ENCODE measurements at regions not wholly inside any gene's neighbourhood (a gene's known extent, or its start where the extent isn't known, plus 50 kb on each side); places are given as distances from the start of the nearest gene placed in this dataset.

- POLR2A ChIA-PET: no interaction called here
- dilution Hi-C loops (cut with MboI; ENCODE audit: extremely low pct_ligation_motif_present, low sequenced_read_pairs): no loop called here
Observed at GRCh38 chr14:101123618-101124510, 220.3 kb upstream of the RTL1 start.

More at GRCh38 chr14:101123618-101124510, 220.3 kb upstream of the RTL1 start:
- Histone ChIP-seq H3K27ac (ENCODE audit: insufficient read depth, low read depth, low read length) (no peak overlapping the region), H3K4me1 (ENCODE audit: control insufficient read depth, extremely low read depth, insufficient read depth, low read length) (peaks cover 8% of the 10 kb centered on the region), H3K4me2 (ENCODE audit: insufficient read depth, low read length) (no peak overlapping the region), H3K79me2 (ENCODE audit: control insufficient read depth, insufficient read depth, low read length) (no peaks in the 10 kb centered on the region), H3K4me3 (replicated peaks in 1 of 3; ENCODE audit: insufficient read depth in 1 of 3, low read depth in 1 of 3, low read length in 3 of 3) (no peak overlapping the region), H3K9ac (replicated peaks; ENCODE audit: extremely low read depth, insufficient read depth, low read length) (no peak overlapping the region), H4K20me1 (replicated peaks; ENCODE audit: control insufficient read depth, extremely low read depth, insufficient read depth, low read length) (no peaks in the 10 kb centered on the region), H3K9me3 (replicated peaks; ENCODE audit: control insufficient read depth, insufficient read depth, low read length) (no peaks in the 10 kb centered on the region), H3K36me3 (ENCODE audit: control insufficient read depth in 2 of 2, extremely low read depth in 1 of 2, insufficient read depth in 2 of 2, low read length in 2 of 2) (no peaks in the 10 kb centered on the region), H3K9me1 (replicated peaks; ENCODE audit: control insufficient read depth, extremely low read depth, insufficient read depth, low read length) (no peaks in the 10 kb centered on the region), H3K27me3 (ENCODE audit: control insufficient read depth in 2 of 2, insufficient read depth in 2 of 2, low read length in 2 of 2) (peaks cover 4 to 5% of the 10 kb centered on the region in 2 experiments), H2AFZ (ENCODE audit: low read depth, low read length) (no peak overlapping the region)
- CTCF ChIA-PET: interaction anchor here (0.8 to 0.9 kb wide), 2 partner anchors 10 to 111 kb away, joined by 3 read pairs; no protein-coding TSS in a partner anchor
- TF ChIP-seq FOS (IDR thresholded peaks at IDR 0.05; ENCODE audit: borderline replicate concordance, insufficient read depth, low read length) (no peak), CTCF (IDR thresholded peaks at IDR 0.05; ENCODE audit: extremely low read depth in 1 of 2, insufficient read depth in 1 of 2, low read depth in 1 of 2, low read length in 2 of 2) (no peak), EZH2 (IDR thresholded peaks at IDR 0.05; ENCODE audit: borderline replicate concordance, low read depth, low read length, severe bottlenecking) (no peak), MYC (IDR thresholded peaks at IDR 0.05; ENCODE audit: low read depth, low read length) (no peak), POLR2AphosphoS5 (IDR thresholded peaks at IDR 0.05; ENCODE audit: insufficient read depth, low read depth, low read length) (no peak), POLR2A (IDR thresholded peaks at IDR 0.05; ENCODE audit: low read depth, low read length) (no peak), GATA2 (IDR thresholded peaks at IDR 0.05; ENCODE audit: insufficient read depth, insufficient read length, low read depth, low read length) (no peak), MAX (IDR thresholded peaks at IDR 0.05; ENCODE audit: insufficient read depth, insufficient read length) (no peak), JUN (IDR thresholded peaks at IDR 0.05; ENCODE audit: borderline replicate concordance, insufficient read depth, insufficient read length, low read depth) (no peak)
- no TSS peak for BruUV-seq (replicated peaks)
- intact Hi-C loops (cut with micrococcal nuclease): no loop called here
- no peak for DNase-seq (ENCODE audit: low read depth, low spot score)
- FAIRE-seq: no peak

All from endothelial cell of umbilical vein (primary cell).